ENCODE measurements at regions not wholly inside any gene's neighbourhood (a gene's known extent, or its start where the extent isn't known, plus 50 kb on each side); places are given as distances from the start of the nearest gene placed in this dataset.

DNA sequence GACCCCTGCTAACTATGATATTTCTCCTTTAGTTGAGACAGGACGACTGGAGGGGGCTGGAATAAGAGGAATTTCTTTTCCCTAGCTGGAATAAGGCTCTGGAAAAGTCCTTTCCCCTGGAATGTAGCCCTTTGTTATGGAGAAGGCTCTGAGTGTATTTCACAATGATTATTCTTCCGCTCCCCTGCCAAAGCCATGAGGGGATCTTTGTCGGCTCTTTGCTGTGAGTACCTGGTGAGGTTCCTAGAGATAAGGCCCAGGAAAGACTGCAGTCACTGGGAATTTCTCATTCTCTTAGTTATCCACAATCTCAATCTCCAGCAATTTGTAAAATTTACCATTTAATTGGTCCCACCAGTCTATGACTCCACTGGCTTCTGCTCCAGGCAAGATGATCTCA, 340.2 kb upstream of the HNRNPA3 start:
- ATAC-seq (no peak), DNase-seq (ENCODE audit: low spot score) (no peak), FAIRE-seq (no peak)
- no peak overlapping the region for H2AFZ ChIP-seq (ENCODE audit: low read length)
- CTCF ChIA-PET (ENCODE audit: low intra/inter-chr PET ratio, low total read pairs): no interaction called here
- BruUV-seq (replicated peaks): no TSS peak
- no peaks in the 10 kb centered on the region for H3K27me3 ChIP-seq (ENCODE audit: control insufficient read depth in 1 of 2, insufficient read depth in 2 of 2, low read length in 2 of 2)
- no peak for TF ChIP-seq ZNF501 (CRISPR knock-in tag; IDR thresholded peaks at IDR 0.05)
- TF ChIP-seq GABPA (IDR thresholded peaks at IDR 0.05; ENCODE audit: low read depth, low read length): no peak
- TF ChIP-seq GABPA (CRISPR knock-in tag; IDR thresholded peaks at IDR 0.05; ENCODE audit: low read depth): no peak
- TF ChIP-seq TGIF2 (CRISPR knock-in tag; IDR thresholded peaks at IDR 0.05): no peak
- no peak for TF ChIP-seq MEIS2 (CRISPR knock-in tag; IDR thresholded peaks at IDR 0.05)
- TF ChIP-seq ZSCAN31 (CRISPR knock-in tag; IDR thresholded peaks at IDR 0.05; ENCODE audit: low read depth): no peak
- TF ChIP-seq SRSF1 (optimal IDR thresholded peaks at IDR 0.05; ENCODE audit: low read depth, low read length): no peak
- TF ChIP-seq, protein P1, sequence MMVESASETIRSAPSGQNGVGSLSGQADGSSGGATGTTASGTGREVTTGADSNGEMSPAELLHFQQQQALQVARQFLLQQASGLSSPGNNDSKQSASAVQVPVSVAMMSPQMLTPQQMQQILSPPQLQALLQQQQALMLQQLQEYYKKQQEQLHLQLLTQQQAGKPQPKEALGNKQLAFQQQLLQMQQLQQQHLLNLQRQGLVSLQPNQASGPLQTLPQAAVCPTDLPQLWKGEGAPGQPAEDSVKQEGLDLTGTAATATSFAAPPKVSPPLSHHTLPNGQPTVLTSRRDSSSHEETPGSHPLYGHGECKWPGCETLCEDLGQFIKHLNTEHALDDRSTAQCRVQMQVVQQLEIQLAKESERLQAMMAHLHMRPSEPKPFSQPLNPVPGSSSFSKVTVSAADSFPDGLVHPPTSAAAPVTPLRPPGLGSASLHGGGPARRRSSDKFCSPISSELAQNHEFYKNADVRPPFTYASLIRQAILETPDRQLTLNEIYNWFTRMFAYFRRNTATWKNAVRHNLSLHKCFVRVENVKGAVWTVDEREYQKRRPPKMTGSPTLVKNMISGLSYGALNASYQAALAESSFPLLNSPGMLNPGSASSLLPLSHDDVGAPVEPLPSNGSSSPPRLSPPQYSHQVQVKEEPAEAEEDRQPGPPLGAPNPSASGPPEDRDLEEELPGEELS (CRISPR knock-in tag; IDR thresholded peaks at IDR 0.05): no peak
- TF ChIP-seq ZFP36L1 (CRISPR knock-in tag; IDR thresholded peaks at IDR 0.05): no peak
- TF ChIP-seq MTA3 (CRISPR knock-in tag; IDR thresholded peaks at IDR 0.05): no peak
- TF ChIP-seq, protein P2, sequence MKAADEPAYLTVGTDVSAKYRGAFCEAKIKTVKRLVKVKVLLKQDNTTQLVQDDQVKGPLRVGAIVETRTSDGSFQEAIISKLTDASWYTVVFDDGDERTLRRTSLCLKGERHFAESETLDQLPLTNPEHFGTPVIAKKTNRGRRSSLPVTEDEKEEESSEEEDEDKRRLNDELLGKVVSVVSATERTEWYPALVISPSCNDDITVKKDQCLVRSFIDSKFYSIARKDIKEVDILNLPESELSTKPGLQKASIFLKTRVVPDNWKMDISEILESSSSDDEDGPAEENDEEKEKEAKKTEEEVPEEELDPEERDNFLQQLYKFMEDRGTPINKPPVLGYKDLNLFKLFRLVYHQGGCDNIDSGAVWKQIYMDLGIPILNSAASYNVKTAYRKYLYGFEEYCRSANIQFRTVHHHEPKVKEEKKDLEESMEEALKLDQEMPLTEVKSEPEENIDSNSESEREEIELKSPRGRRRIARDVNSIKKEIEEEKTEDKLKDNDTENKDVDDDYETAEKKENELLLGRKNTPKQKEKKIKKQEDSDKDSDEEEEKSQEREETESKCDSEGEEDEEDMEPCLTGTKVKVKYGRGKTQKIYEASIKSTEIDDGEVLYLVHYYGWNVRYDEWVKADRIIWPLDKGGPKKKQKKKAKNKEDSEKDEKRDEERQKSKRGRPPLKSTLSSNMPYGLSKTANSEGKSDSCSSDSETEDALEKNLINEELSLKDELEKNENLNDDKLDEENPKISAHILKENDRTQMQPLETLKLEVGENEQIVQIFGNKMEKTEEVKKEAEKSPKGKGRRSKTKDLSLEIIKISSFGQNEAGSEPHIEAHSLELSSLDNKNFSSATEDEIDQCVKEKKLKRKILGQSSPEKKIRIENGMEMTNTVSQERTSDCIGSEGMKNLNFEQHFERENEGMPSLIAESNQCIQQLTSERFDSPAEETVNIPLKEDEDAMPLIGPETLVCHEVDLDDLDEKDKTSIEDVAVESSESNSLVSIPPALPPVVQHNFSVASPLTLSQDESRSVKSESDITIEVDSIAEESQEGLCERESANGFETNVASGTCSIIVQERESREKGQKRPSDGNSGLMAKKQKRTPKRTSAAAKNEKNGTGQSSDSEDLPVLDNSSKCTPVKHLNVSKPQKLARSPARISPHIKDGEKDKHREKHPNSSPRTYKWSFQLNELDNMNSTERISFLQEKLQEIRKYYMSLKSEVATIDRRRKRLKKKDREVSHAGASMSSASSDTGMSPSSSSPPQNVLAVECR (CRISPR knock-in tag; IDR thresholded peaks at IDR 0.05; ENCODE audit: borderline replicate concordance): no peak
- no peak for TF ChIP-seq NR2C2 (CRISPR knock-in tag; IDR thresholded peaks at IDR 0.05; ENCODE audit: borderline replicate concordance)
- no peak for TF ChIP-seq ZNF780A (CRISPR knock-in tag; IDR thresholded peaks at IDR 0.05)
- in situ Hi-C loops (cut with HindIII; ENCODE audit: extremely low pct_ligation_motif_present, low pct_unique_long_range_greater_than_20kb): no loop called here
- H3K27ac ChIP-seq (ENCODE audit: extremely low read length, insufficient read depth, low read length): no peak overlapping the region
- H3K79me2 ChIP-seq (ENCODE audit: insufficient read depth, low read length): no peaks in the 10 kb centered on the region
- peaks cover 9% of the 10 kb centered on the region for H3K9me3 ChIP-seq (ENCODE audit: low read length)
- no peaks in the 10 kb centered on the region for H3K4me1 ChIP-seq (ENCODE audit: insufficient read depth, low read length)
- intact Hi-C loops (cut with micrococcal nuclease; ENCODE audit: unreplicated experiment): no loop called here
- POLR2A ChIA-PET: no interaction called here
- H3K4me3 ChIP-seq (replicated peaks in 1 of 3; ENCODE audit: insufficient read depth in 1 of 3, low read depth in 2 of 3, low read length in 3 of 3): no peak overlapping the region
- H3K36me3 ChIP-seq (replicated peaks in 1 of 2; ENCODE audit: control insufficient read depth in 1 of 2, insufficient read depth in 2 of 2, low read length in 2 of 2): no peaks in the 10 kb centered on the region
- H3K9ac ChIP-seq (ENCODE audit: insufficient read depth, low read depth, low read length): no peak overlapping the region
- H4K20me1 ChIP-seq (ENCODE audit: insufficient read depth, low read length): no peaks in the 10 kb centered on the region
- 18% methylated on average over 3 of the region's 3 CpGs for WGBS (ENCODE audit: low lambda C conversion rate)
- no peak overlapping the region for H3K4me2 ChIP-seq (ENCODE audit: low read depth, low read length)

Data from HepG2 (cell line).